Calu3 (cell line): ENCODE measurements at regions not wholly inside any gene's neighbourhood (a gene's known extent, or its start where the extent isn't known, plus 50 kb on each side); places are given as distances from the start of the nearest gene placed in this dataset.

Experiments used
- BruUV-seq: library from RNA; stranded (reverse); fragments of 400-500 nt; replicated peaks from 2 replicates; lab custom pipeline; 2021; lab: Mats Ljungman, UMichigan
- CTCF ChIA-PET: fragments of 300-600 bp; sonication (Branson Sonifier 250); formaldehyde crosslinking; loops from one replicate; lab custom pipeline; 2022; ENCODE audit warnings: antibody characterized with exemption; lab: Charles Lee
- DNase-seq: peaks from one replicate; pipeline ENCODE4 v3.0.0; 2022
- H3K27ac Mint-ChIP-seq: one replicate; pipeline ENCODE4 v1.8.0; 2022; ENCODE audit warnings: mixed read lengths; ENCODE audit not compliant: unreplicated experiment
- H3K27me3 Mint-ChIP-seq: one replicate; pipeline ENCODE4 v1.8.0; 2022; ENCODE audit warnings: mixed read lengths; ENCODE audit not compliant: unreplicated experiment
- H3K36me3 Mint-ChIP-seq: one replicate; pipeline ENCODE4 v1.8.0; 2022; ENCODE audit warnings: mild to moderate bottlenecking, moderate library complexity, mixed read lengths; ENCODE audit not compliant: insufficient read depth, unreplicated experiment
- H3K4me1 Mint-ChIP-seq: one replicate; pipeline ENCODE4 v1.8.0; 2022; ENCODE audit warnings: mild to moderate bottlenecking, low read depth, mixed read lengths; ENCODE audit not compliant: unreplicated experiment
- H3K4me3 Mint-ChIP-seq: one replicate; pipeline ENCODE4 v1.8.0; 2022; ENCODE audit warnings: mild to moderate bottlenecking, low read depth, moderate library complexity, mixed read lengths; ENCODE audit not compliant: unreplicated experiment
- H3K9me3 Mint-ChIP-seq: one replicate; pipeline ENCODE4 v1.8.0; 2022; ENCODE audit warnings: low read depth, mixed read lengths; ENCODE audit not compliant: unreplicated experiment
- intact Hi-C: fragments of 100-400 bp; cut with micrococcal nuclease; formaldehyde crosslinking; loops from one replicate; pipeline ENCODE4 v1.10.0; 2022; ENCODE audit not compliant: unreplicated experiment
- TF ChIP-seq, protein P1 (sequence below): fragments of 200-600 bp; IDR thresholded peaks from one replicate; pipeline ENCODE4 v1.8.0; 2022; ENCODE audit warnings: antibody characterized with exemption; ENCODE audit not compliant: unreplicated experiment

DNA sequence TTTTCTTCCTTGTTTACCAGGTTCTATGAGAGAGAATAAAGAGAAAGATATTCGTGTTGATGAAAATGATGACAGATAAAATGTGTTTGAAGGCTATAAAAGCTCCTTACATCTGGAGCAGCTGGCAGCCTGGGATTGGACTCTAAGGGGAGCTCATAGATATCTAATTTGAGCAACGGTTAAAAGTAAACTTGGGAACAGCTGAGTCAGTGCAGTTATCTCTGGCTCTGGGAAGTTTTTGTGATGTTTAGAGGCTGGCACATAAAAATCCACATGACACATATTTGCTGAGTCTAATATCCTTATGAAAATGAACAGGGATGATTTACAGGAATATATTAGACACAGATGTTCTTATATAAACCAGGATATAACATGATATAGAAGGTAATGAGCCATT, 331.8 kb upstream of the TENM3 start:
- TF ChIP-seq, protein P1, sequence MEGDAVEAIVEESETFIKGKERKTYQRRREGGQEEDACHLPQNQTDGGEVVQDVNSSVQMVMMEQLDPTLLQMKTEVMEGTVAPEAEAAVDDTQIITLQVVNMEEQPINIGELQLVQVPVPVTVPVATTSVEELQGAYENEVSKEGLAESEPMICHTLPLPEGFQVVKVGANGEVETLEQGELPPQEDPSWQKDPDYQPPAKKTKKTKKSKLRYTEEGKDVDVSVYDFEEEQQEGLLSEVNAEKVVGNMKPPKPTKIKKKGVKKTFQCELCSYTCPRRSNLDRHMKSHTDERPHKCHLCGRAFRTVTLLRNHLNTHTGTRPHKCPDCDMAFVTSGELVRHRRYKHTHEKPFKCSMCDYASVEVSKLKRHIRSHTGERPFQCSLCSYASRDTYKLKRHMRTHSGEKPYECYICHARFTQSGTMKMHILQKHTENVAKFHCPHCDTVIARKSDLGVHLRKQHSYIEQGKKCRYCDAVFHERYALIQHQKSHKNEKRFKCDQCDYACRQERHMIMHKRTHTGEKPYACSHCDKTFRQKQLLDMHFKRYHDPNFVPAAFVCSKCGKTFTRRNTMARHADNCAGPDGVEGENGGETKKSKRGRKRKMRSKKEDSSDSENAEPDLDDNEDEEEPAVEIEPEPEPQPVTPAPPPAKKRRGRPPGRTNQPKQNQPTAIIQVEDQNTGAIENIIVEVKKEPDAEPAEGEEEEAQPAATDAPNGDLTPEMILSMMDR = no peak
- Mint-ChIP-seq H3K27ac (no peak overlapping the region), H3K9me3 (peaks cover 8% of the 10 kb centered on the region), H3K36me3 (no peaks in the 10 kb centered on the region), H3K4me1 (no peaks in the 10 kb centered on the region), H3K4me3 (no peak overlapping the region), H3K27me3 (no peaks in the 10 kb centered on the region)
- intact Hi-C loops = no loop called here
- no peak for DNase-seq
- no TSS peak for BruUV-seq
- CTCF ChIA-PET = no interaction called here

GRCh38 chr4:181933471-181933870, 309.7 kb upstream of the TENM3 start:
- intact Hi-C loops = no loop called here
- BruUV-seq = no TSS peak
- no peaks in the 10 kb centered on the region for H3K36me3 Mint-ChIP-seq
- H3K27me3 Mint-ChIP-seq = no peaks in the 10 kb centered on the region
- H3K9me3 Mint-ChIP-seq = peaks cover 8% of the 10 kb centered on the region
- TF ChIP-seq, protein P1 = no peak
- H3K4me1 Mint-ChIP-seq = no peaks in the 10 kb centered on the region
- CTCF ChIA-PET = no interaction called here
- no peak for DNase-seq
- no peak overlapping the region for H3K4me3 Mint-ChIP-seq
- H3K27ac Mint-ChIP-seq = no peak overlapping the region

GRCh38 chr4:181938631-181939030, 304.6 kb upstream of the TENM3 start:
- intact Hi-C loops = no loop called here
- Mint-ChIP-seq H3K4me1 (no peaks in the 10 kb centered on the region), H3K27me3 (no peaks in the 10 kb centered on the region), H3K9me3 (no peaks in the 10 kb centered on the region), H3K36me3 (no peaks in the 10 kb centered on the region), H3K27ac (no peak overlapping the region), H3K4me3 (no peak overlapping the region)
- BruUV-seq = no TSS peak
- no peak for DNase-seq
- TF ChIP-seq, protein P1 = no peak
- CTCF ChIA-PET = no interaction called here

GRCh38 chr4:181939199-181939945, 303.8 kb upstream of the TENM3 start:
- Mint-ChIP-seq H3K27me3 (no peaks in the 10 kb centered on the region), H3K36me3 (no peaks in the 10 kb centered on the region), H3K27ac (no peak overlapping the region), H3K9me3 (no peaks in the 10 kb centered on the region), H3K4me1 (no peaks in the 10 kb centered on the region), H3K4me3 (no peak overlapping the region)
- intact Hi-C loops = no loop called here
- BruUV-seq = no TSS peak
- TF ChIP-seq, protein P1 = no peak
- no peak for DNase-seq
- CTCF ChIA-PET = no interaction called here
